NCI-H510A treated with DMSO at 0.1 percent for 48 hours (cell line): ENCODE measurements at regions not wholly inside any gene's neighbourhood (a gene's known extent, or its start where the extent isn't known, plus 50 kb on each side); places are given as distances from the start of the nearest gene placed in this dataset.

Source experiments
- DNase-seq: peaks from one replicate; lab custom pipeline; 2025; lab: John Stamatoyannopoulos, UW

DNA sequence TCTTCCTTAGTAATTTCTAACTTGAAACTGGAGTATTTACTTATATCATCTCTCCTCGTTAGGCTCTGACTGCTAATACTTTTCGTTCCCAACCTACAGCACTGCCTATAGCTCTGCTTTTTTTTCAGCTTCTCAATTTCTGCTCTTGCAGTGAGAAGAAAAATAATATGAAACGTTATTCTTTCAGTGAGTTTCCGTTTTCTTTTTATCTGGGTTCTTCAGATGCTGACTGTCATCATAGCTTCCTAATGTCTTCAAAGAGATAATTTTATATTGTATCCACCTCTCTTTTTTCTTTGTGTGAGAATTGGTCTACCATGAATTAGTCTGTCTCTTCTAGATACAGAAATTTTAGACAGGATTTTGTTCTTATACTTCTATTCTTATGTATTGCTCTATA, 454.9 kb downstream of the LMO7 start:
- DNase-seq: no peak

DNA sequence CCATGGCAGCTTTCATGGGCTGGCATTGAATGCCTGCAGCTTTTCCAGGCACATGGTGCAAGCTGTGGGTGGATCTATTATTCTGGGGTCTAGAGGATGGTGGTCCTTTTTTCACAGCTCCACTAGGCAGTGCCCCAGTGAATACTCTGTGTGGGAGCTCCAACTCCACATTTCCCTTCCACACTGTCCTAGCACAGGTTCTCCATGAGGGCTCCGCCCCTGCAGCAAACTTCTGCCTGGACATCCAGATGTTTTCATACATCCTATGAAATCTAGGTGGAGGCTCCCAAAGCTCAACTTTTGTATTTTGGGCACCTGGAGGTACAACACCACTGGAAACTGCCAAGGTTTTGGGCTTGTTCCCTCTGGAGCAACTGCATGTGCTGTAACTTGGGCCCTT, 450.6 kb downstream of the LMO7 start:
- no peak for DNase-seq

- no peak for DNase-seq
Observed at GRCh38 chr13:76067850-76068249, 431.7 kb downstream of the LMO7 start.

DNA sequence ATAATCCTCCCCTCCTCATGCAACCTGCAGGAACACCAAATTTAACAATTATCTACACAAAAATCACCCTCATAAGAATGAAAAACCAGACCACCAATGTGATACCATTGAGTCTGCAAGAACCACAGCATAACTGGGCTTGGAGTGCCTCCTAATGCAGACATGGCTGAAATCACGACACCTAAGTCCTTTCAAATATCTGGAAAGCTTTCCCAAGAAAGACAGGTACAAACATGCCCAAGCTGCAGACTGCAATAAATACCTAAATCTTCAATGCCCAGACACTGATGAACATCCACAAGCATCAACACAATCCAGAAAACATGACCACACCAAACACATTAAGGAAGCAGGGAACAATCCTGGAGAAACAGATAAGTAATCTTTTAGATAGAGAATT, 417.1 kb downstream of the LMO7 start:
- DNase-seq: no peak

- DNase-seq: no peak
Observed at GRCh38 chr13:76049376-76049746, 413.2 kb downstream of the LMO7 start.

DNA sequence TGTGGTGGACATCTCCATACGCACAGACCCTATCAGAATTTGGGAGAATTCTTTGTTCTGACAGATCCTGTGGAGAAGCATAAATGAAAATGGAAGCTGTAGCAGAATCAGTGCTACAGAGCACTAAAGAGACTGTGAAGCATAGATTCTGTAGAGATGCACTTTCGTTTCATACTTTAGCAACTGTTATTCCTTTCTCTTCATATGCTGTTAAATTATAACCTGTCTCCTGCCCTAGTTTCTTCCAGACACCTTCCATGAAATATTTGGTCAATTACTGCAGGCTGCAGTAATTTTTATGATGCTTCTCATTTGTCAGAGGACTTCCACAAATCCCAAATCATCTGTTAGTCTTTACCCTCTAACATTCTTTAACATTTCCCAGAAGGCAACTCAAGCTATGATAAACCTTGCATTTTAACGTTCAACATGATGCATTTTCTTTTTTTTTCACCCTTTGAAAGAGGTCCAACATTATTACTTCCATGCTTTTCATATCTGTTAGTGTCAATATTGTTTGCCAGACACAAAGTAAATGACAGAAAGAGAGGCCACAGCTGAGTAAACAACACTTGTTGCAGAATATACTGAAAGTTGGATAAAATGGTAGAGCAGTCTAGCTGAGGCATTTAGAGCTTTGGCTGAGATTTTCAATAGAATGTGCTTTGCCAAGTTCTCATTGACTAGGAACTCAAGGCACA, 412.7 kb downstream of the LMO7 start:
- no peak for DNase-seq

- DNase-seq: no peak
Observed at GRCh38 chr13:76048131-76048530, 412.0 kb downstream of the LMO7 start.

DNA sequence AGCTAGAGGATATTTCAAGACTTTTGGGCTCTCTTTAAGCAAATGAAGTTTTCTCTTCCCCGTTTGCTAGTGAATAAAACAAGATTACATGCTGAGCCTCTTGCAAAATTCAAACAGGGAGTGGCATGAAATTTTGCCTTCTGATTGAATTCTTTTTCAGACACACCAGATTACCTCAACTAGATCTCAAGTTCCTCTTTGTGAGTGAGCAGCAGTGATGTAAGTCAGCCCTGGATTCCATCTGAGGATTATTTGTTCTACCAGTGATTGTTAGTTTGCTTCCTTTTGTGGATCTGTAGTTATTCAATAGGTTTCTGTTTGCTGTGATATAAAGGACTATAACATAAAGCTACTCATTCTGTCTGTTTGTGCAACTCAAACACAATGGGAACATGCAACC, 407.7 kb downstream of the LMO7 start:
- no peak for DNase-seq

GRCh38 chr13:76038920-76039716, 403.0 kb downstream of the LMO7 start:
- DNase-seq: no peak

DNA sequence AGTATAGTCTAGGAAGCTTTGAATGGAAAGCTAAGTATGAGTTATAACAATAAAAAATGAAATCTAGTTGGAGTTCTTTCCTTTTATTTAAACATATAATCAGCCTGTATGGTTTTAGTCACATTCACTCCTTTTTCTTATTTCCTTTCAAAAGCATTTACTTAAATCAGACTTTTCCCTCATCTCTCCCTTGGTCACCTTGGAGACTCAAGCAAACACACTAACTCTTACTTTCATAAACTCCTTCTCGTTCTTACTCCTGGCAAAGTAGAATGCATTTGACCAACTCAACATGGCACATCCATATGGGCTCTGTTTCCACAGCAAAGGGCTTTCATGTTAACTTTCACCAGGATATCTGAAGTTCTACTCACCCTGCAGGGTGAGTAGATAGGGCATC, 400.0 kb downstream of the LMO7 start:
- DNase-seq: no peak

- DNase-seq: no peak
Observed at GRCh38 chr13:76035711-76036110, 399.6 kb downstream of the LMO7 start.

DNA sequence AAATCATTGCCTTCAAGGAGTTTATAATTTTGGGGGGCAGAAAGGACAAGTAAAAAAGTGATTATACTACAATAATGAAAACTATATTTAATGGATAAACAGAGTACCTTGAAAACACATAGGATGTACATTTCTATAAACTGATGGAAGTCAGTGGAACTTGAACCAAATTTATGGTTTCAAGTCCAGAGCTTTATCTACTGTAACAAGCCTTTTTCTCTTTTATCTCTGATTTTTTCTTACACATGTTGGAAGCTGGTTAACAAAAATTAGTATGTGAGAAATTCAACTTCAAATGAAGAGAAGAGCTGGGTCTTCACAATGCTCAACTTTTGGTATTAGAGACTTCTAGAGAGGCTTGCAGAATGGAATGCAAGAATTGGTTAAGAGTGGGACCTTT, 393.6 kb downstream of the LMO7 start:
- no peak for DNase-seq

DNA sequence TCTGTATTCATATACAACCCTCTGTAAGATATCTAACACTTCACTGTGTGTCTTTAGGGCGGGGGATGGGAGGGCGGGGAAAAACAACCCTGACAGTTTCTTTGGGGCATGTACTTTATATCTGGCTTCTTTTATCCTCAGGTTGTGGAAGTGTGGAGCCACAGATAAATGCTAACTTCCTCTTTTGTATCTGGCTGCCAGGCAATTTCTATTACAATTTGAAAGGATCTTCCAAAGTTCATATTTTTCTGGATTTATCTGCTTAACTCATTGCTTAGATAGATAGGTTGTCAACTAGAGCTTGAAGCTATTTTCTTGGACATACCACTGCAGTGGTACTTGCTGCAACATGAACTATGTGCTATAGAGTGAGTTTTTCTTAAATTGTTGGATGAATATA, 393.0 kb downstream of the LMO7 start:
- DNase-seq: no peak

DNA sequence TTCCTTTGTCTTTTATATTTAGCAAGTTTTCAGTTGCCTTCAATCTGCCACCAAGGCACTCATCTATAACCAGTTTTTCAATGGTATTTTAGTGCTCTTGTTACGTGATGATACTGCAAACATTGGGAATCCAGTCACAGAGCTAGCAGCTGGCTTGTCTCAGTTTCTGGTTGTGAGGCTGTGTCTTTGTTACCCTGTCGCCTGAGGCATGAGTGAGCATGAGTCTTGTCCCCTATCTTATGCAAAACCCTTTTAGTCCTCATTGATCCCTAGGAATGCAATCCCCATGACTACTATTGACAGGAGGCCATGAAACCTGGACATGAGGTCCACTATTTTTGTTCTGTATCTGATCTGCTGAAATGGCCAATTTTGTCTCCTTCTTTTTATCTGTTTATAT, 391.0 kb downstream of the LMO7 start:
- DNase-seq: no peak

DNA sequence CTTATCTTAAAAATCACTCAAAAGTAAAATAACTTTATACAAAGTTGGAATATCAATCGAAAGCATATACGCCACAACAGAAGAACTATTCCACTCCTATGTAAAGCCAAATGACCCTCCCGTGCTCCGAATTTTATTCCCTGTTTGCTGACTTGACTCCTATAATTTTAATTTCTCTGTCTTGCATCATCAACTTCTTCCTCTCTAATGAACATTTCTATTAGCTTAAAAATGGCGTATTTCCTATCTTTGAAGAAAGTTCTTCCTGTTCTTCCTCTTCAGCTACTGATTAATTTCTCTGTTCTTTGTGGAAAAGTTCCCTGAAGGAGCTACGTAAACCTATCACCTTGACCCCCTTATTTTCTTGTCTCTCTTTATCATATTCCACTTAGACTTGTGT, 389.3 kb downstream of the LMO7 start:
- no peak for DNase-seq

DNA sequence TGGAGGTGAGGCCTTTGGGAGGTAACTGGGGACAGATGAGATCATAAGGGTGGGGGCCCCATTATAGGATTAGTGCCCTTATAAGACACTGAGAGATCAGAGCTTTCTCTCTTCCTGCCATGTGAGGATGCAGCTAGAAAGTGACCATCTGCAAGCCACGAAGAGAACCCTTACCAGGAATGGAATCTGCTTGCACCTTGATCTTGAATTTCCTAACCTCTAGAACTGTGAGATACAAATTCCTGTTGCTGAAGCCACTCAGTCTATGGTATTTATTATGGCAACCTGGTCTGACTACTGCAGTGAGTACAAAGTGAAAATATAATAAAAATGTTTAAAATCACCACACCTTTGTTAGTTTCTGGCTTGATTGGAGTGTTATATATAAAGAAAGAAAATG, 388.0 kb downstream of the LMO7 start:
- no peak for DNase-seq

DNA sequence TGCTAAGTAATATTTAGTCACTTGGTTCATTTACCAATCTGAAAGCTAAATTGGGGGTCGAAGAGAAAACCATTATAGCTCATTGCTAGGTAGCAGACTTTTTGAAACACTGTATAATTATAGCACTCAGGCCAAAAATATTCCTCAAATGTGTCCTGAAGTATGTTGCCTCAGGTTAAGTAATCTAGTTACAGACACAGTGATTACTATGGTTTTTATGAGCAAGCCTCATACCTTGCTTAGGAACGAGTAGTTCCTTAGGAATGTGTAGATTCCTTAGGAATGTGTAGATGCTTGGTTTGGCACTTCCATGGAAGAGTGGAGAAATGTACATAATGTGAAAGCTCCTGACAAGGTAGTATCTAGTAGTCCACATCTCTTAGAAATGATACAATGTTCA, 387.5 kb downstream of the LMO7 start:
- no peak for DNase-seq

- no peak for DNase-seq
Observed at GRCh38 chr13:76020421-76020955, 384.4 kb downstream of the LMO7 start.

- DNase-seq: no peak
Observed at GRCh38 chr13:76019421-76020044, 383.4 kb downstream of the LMO7 start.

- DNase-seq: no peak
Observed at GRCh38 chr13:76017861-76018556, 381.9 kb downstream of the LMO7 start.

DNA sequence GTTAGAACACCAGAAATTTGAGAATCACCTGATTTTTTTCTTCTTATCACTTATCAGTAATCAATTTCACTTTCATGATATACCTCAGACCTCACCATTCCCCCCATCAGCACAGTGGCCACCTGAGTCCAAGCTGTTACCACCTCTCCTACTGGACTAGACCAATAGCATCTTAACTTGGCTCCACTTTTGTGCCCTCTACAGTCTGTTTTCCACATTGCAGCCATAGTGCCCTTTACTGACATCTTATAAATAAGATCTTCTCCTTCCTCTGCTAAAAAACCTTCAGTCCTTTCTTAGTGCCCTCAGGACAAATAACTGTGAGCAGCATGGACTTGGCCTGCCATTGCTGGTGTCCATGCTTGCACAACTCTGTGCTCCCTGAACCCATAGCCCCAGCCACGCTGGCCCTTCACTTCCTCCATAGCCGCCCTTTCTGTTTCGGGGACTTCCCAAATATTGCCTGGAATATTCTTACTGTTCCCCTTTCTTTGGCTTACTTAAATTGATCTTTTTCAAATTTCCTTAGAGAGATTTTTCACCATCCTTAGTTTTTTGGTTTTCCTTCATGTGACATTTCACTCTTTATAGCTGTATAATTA, 380.8 kb downstream of the LMO7 start:
- DNase-seq: no peak
